HG03342 (cell line): ENCODE measurements at regions not wholly inside any gene's neighbourhood (a gene's known extent, or its start where the extent isn't known, plus 50 kb on each side); places are given as distances from the start of the nearest gene placed in this dataset.
A peak's percentile ranks its signal among the peaks of the same experiment; 100 is the strongest.
"Not testable (repeated sequence)": the region's sequence is repeated elsewhere in the genome, so short reads cannot be mapped to it uniquely, and the experiment has no call there.

ENCODE experiments used
- ATAC-seq: cut with Tn5 transposase; IDR thresholded peaks from one replicate; pipeline ENCODE4 v1.9.1; 2021; ENCODE audit warnings: mild to moderate bottlenecking, moderate library complexity; ENCODE audit not compliant: unreplicated experiment

DNA sequence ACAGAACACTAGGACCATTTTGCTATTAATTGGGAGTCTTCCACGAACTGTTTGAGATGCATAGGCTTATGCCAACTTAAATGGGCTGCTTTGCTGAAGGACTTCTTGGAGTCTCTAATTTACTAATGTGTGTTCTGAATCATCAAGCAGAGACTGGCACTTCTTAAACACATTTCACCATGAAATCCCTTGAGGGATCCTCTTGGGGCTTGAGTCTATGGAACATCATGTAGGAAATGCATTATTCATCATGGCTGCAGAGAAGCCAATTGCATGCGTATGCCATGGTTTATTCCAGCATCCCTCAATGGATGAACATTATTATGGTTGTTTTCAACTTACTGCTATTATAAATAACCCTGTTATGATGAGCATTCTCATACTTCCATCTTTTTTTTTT lies 73.4 kb downstream of the FGD2 start:
- ATAC-seq: no peak

DNA sequence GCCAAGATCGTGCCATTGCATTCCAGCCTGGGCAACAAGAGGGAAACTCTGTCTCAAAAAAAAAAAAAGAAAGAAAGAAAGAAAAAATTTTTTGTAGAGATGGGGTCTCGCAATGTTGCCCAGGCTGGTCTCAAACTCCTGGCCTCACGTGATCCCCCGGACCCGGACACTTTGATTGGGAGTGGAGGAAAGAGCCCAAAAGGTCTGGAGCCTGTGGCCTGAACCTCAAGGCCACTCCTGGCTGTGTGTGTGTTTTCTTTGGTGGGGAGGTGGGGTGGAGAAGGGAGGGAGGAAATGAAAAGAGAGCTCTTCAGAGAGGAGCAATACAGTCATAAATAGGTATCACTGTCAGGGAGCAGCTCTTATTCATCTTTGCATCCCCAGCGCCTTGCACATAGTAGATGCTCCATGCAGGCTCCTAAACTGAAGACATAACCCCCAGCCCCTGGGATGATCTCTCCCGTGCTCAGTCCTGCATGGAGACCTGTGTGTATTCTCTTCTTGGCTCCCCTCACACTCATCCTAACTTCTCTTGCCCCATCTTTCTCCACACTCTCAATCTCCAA lies 75.7 kb downstream of the FGD2 start:
- no peak for ATAC-seq

DNA sequence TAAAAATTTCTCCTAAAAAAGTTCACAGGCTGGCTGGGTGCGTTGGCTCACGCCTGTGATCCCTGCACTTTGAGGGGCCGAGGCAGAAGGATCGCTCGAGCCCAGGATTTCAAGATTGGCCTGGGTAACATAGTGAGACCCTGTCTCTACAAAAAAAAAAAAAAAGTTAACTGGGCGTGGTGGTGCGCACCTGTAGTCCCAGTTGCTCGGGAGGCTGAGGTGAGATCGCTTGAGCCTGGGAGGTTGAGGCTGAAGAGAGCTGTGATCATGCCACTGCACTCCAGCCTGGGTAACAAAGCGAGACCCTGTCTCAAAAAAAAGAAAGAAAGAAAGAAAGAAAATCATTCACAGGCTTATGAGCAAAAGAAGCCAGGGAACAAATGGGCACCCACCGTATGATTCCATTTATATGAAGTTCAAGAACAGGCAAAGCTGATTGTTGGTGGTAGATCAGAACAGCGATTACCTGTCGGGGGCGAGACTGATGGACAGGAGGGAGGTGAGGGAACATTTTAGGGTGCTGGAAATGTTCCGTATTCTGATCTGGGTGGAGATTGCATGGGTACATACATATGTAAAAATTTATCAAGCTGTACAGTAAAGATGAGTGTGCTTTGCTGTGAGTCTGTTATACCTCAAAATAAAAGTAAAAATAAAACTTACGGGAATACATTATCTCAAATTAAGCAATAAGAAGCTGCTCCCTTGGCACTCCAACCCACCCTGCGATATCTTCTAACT lies 77.1 kb downstream of the FGD2 start:
- no peak for ATAC-seq

DNA sequence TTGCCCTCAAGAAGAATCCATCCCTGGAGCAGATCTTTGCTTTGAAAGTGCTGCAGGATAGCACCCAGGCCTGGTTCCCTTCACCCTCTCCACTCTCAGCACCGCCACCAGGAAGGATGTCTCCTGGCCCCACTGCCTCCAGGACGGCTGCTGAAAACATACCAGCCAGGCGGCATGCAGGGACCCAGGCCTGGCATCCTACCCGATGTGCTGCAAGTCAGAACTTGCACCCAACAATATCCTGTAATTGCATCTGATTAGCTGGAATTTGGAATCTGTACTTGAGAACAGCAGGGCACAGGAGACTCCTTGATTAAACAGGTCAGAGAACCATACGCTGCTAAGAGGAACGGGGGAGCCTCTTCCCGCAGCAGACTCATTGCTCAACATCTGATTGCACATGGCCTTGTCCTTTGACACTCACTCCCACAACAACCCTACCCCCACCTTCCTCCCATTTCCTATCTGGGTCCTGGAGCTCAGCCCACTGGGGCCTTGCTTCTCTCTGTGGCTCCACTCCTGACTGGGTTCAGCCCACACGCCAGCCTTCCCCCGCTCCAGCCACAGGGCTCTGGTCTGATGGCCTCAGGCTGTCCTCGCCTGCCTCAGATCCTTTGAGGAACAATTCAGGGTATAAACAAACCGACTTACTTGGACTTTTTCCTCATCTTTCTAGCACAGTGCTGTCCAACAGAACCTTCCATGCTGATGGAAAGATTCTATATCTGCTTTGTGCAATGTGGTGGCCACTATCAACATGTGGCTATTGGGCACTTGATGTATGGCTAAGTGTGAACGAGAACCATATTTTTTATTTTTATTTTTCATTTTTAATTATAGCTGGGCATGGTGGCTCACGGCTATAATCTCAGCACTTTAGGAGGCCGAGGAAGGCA lies 78.0 kb downstream of the FGD2 start:
- no peak for ATAC-seq

DNA sequence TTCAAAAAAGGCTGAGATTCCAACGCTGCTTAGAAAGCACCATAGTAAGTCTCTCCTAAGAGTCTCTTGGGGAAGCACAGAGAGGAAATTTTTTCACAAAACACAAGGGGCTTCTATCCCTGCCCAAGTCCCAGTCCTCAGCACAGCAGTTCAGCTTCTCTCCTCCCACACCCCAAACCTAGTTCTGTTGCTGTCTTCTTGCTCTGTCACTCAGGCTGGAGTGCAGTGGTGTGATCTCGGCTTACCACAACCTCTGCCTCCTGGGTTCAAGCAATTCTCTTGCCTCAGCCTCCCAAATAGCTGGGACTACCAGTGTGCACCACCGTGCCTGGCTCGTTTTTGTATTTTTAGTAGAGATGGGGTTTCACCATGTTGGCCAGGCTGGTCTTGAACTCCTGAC lies 79.2 kb downstream of the FGD2 start:
- ATAC-seq: not testable (repeated sequence)

DNA sequence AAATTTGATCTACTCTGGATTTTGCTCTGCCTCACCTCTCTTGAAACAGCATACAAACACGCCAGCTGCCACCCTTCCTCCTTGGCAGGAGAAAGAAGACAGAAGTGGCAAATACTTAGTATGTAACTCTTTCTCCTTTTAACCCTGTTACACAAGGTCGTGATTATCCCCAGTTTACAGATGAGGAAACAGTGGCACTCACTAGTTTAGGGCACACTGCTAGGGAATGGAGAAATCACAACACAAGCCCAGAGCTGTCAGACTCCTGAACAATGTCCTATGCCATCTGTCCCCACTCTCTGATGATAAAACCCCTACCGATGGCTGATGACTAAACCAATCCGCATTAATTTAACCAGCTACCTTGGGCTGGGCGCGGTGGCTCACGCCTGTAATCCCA lies 79.7 kb downstream of the FGD2 start:
- ATAC-seq: no peak

DNA sequence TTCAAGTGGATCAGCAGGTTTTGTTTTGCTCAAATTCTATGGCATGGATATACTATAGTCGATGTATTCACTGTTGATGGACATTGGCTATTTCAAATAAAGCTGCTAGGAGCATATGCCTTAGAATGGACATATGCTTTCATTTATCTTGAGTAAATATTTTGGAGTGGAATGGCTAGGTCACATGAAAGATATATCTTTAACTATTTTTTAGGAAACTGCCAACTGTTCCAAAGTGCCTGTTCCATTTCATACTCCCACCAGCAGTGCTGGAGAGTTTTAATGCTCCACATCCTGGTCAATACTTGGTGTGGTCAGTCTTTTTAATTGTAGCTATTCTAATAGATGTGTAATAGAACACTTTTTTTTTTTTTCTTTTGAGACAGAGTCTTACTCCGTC lies 81.1 kb upstream of the PIM1 start:
- no peak for ATAC-seq

DNA sequence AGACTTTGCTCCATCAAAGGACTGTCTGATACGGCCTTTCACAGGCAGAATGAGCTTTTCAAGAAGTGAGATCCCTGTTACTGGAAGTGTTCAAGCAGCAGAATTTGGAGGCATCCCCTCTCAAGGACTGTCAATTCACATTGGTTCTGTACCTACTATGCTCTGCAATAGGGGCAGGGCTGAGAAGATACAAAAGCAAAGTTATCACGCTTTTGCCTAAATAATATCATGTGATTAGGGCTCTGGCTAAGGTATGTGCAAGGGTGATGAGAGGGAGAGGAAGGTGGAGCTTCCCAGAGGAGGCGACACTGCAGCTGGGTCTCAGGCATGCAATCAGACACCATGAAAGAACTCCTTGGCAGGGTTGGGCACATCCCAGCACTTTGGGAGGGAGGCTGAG lies 80.2 kb upstream of the PIM1 start:
- ATAC-seq: no peak

DNA sequence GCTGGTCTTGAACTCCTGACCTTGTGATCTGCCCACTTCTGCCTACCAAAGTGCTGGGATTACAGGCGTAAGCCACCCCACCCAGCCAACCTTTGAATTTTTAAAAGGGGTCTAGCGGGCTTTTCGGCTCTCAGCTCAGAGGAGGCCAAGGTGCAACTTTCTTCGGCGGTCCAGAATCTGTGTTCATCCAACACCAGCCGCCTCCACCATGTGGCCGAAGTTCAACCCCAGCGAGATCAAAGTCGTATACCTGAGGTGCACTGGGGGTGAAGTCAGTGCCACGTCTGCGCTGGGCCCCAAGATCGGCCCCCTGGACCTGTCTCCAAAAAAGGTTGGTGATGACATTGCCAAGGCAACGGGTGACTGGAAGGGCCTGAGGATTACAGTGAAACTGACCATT lies 78.8 kb upstream of the PIM1 start:
- not testable (repeated sequence) for ATAC-seq

- ATAC-seq: not testable (repeated sequence)
Measured at GRCh38 chr6:37091586-37091985, 78.4 kb upstream of the PIM1 start.

GRCh38 chr6:37092923-37093727 lies 76.8 kb upstream of the PIM1 start:
- ATAC-seq: no peak

GRCh38 chr6:37093728-37094069 lies 76.3 kb upstream of the PIM1 start:
- no peak for ATAC-seq

GRCh38 chr6:37095997-37096396 lies 74.0 kb upstream of the PIM1 start:
- ATAC-seq: no peak

- no peak for ATAC-seq
Measured at GRCh38 chr6:37097335-37097734, 72.6 kb upstream of the PIM1 start.

DNA sequence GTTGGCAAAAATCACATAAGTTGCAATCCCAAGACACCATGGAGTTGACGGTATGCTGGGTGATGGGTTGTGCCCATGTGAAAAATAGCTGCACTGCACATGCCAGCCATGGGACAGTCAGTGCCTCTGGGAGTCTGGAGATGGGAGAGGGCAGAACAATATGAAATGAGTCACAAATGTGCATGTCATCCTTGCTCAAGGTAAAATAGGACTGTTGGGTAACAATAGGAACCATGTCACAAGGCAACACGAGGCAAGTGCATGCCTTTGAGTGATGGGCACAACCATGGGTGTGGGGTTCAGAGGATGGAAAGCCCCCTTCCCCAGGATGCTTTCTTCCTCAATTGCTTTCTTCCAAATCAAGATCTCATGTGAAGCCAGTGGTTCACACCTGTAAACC lies 70.5 kb upstream of the PIM1 start:
- ATAC-seq: no peak

- no peak for ATAC-seq
Measured at GRCh38 chr6:37100745-37101144, 69.2 kb upstream of the PIM1 start.

DNA sequence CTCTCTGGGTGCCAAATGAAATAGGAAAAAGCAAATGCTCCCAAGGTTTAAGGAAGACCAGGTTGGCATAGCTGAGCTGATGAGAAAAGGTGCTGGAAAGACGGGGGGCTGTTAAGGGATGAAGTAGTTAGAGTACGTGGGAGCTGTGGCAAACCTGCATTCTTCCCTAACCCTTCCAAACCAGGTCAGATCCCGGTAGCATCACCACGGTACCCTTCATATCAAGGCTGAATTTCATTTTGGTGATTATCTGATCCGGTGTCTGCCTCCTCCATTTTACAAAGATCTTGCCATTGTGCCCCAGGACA lies 68.0 kb upstream of the PIM1 start:
- ATAC-seq: no peak

- peak; percentile 88 for ATAC-seq
Measured at GRCh38 chr6:37102299-37103168, 67.4 kb upstream of the PIM1 start.

DNA sequence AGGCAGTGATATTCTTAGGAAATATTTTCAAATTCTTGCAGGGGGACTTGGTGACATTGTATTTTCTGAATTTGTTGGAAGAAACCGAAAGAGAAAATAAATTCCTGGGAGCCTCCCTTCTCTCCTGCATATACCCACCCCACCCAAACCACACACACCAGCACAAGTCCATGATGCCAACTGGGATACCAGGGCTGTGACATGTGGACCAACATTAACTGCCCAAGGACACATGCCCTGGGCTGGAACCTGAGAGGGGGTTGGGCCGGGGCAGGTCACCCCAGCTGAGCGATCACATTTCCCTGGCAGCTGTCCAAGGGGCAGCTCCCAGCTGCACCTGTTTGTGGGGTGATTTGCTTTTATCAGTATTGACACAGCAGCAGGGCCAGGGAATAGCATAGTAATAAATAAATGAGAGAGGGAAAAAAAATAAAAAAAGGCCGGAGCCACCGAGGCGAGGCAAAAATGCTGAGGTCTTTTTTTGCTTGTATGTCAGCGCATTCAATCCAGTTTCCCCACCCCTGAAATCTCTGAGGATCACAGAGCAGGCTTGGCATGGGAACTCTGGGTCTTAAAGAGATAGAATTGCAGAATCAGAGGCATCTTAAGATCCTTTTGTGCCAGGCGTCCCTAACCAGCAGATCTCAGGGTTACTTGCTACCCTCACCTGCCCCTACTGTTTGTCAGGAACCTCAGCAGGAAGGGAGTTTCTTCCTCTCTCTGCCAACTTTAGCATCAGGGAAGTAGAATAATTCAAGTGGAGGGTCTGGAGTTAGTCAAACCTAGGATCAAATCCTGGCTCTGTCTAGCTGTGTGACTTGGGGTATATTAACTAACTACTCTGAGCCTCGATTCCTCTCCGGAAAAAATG lies 66.5 kb upstream of the PIM1 start:
- no peak for ATAC-seq

DNA sequence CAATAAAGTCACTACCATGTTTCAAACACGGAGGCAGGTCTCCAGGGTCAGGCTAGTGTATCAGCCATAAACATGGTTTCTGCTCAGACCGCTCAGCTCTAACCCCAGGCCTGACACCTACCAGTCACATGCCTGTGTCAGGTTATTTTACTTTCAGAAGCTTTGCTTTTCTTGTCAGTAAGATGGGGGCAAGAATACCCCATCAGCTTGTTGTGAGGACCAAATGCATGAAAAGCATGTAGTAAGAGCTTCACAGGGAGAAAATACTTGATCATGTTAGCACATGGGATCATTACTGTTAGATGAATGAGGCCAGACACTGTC lies 65.2 kb upstream of the PIM1 start:
- no peak for ATAC-seq
